SHP77 (cell line): ENCODE measurements at regions not wholly inside any gene's neighbourhood (a gene's known extent, or its start where the extent isn't known, plus 50 kb on each side); places are given as distances from the start of the nearest gene placed in this dataset.

Experiments
- DNase-seq, 2 experiments: peaks; one replicate each; lab custom pipeline; 2025; lab: John Stamatoyannopoulos, UW

- no peak for DNase-seq
These were observed 184.4 kb upstream of the DYNLRB2 start for GRCh38 chr16:80356365-80356764.

GRCh38 chr16:80355335-80355734, 185.5 kb upstream of the DYNLRB2 start:
- DNase-seq, result no peak

GRCh38 chr16:80350061-80350460, 190.7 kb upstream of the DYNLRB2 start:
- peak in 1 of 2 experiments; percentile 3 for DNase-seq

GRCh38 chr16:80347900-80348299, 192.9 kb upstream of the DYNLRB2 start:
- no peak for DNase-seq

- no peak for DNase-seq
These were observed 193.8 kb upstream of the DYNLRB2 start for GRCh38 chr16:80347002-80347401.

GRCh38 chr16:80346111-80346632, 194.6 kb upstream of the DYNLRB2 start:
- no peak for DNase-seq

GRCh38 chr16:80345701-80346100, 195.1 kb upstream of the DYNLRB2 start:
- DNase-seq, result no peak

GRCh38 chr16:80344570-80344969, 196.2 kb upstream of the DYNLRB2 start:
- no peak for DNase-seq

- no peak for DNase-seq
These were observed 199.5 kb upstream of the DYNLRB2 start for GRCh38 chr16:80341263-80341662.

GRCh38 chr16:80337786-80338185, 203.0 kb upstream of the DYNLRB2 start:
- no peak for DNase-seq

- no peak for DNase-seq
These were observed 210.0 kb upstream of the DYNLRB2 start for GRCh38 chr16:80330803-80331202.

- DNase-seq, result no peak
These were observed 210.6 kb upstream of the DYNLRB2 start for GRCh38 chr16:80330150-80330549.

- no peak for DNase-seq
These were observed 213.1 kb upstream of the DYNLRB2 start for GRCh38 chr16:80327740-80328139.

- no peak for DNase-seq
These were observed 216.4 kb upstream of the DYNLRB2 start for GRCh38 chr16:80324371-80324770.

- no peak for DNase-seq
These were observed 217.0 kb upstream of the DYNLRB2 start for GRCh38 chr16:80323808-80324195.

- DNase-seq, result no peak
These were observed 217.5 kb upstream of the DYNLRB2 start for GRCh38 chr16:80323187-80323807.

GRCh38 chr16:80319181-80319580, 221.6 kb upstream of the DYNLRB2 start:
- DNase-seq, result no peak

GRCh38 chr16:80318107-80318506, 222.7 kb upstream of the DYNLRB2 start:
- DNase-seq, result no peak

- DNase-seq, result peak in 1 of 2 experiments; percentile 9
These were observed 223.2 kb upstream of the DYNLRB2 start for GRCh38 chr16:80317599-80318037.

- DNase-seq, result no peak
These were observed 223.7 kb upstream of the DYNLRB2 start for GRCh38 chr16:80317116-80317515.

- no peak for DNase-seq
These were observed 226.8 kb upstream of the DYNLRB2 start for GRCh38 chr16:80314042-80314441.

- DNase-seq, result no peak
These were observed 231.6 kb upstream of the DYNLRB2 start for GRCh38 chr16:80309178-80309577.

GRCh38 chr16:80305410-80305809, 235.4 kb upstream of the DYNLRB2 start:
- DNase-seq, result no peak

- DNase-seq, result no peak
These were observed 237.1 kb upstream of the DYNLRB2 start for GRCh38 chr16:80303691-80304090.
